EH (cell line): ENCODE measurements at regions not wholly inside any gene's neighbourhood (a gene's known extent, or its start where the extent isn't known, plus 50 kb on each side); places are given as distances from the start of the nearest gene placed in this dataset.

ENCODE experiments used
- DNase-seq: peaks from one replicate; pipeline ENCODE4 v3.0.0-alpha.2; 2015; ENCODE audit warnings: low read depth

DNA sequence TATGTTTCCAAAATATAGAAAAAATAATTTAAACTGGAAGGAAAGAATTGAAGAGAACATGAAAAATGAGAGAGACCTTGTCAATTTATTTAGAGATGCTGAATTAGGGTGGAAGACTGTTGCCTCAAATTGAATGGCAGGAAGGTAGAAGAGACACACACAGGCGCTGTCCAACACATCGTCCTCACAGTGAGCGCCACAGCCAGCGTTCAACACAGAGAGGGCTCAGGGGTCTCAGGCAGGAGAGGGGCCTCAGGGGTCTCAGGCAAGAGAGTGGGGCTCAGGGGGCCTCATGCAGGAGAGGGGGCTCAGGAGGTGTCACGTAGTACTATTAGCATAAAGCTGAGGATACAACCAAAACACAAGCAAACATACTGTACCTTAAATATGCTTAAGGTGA is 65.7 kb downstream of the TMEM18 start:
- DNase-seq, result no peak

DNA sequence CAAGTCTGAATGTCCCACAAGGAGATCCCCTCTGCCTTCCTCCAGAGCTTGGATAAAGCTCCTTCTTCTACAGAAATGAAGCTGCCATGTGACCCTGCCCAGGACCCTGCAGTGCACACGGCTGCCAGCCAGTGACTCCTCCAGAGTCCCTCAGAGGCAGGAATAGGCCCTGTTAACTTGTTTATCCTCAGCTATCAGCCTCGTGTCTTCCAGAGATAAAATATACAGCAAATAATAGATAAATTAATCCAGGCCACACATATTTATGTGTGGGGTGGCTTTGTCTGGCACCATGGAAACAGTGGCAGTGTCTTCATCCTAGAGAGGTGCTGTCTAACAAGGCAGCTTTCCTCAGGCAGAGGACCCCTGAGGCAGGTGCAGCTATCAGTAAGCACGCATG is 66.7 kb downstream of the TMEM18 start:
- no peak for DNase-seq

DNA sequence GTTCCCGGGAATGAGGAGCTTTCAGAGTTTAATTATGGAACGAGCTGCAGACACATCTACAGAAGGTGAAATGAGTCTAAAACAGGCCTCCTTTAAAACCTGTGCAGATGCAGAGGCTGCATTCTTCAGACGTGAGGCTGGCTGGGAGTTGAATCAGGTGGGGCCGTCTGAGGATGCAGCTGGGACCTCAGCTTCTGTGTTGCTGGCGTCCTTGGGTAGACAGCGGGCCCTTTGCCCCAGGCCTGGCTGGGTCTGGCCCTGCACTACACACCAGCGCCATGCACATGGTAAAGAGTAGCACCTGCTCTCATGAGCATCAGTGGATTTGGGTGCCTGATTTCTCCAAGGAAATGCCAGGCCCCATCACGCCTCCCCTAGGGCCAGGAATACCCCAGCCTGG is 67.3 kb downstream of the TMEM18 start:
- DNase-seq, result no peak

DNA sequence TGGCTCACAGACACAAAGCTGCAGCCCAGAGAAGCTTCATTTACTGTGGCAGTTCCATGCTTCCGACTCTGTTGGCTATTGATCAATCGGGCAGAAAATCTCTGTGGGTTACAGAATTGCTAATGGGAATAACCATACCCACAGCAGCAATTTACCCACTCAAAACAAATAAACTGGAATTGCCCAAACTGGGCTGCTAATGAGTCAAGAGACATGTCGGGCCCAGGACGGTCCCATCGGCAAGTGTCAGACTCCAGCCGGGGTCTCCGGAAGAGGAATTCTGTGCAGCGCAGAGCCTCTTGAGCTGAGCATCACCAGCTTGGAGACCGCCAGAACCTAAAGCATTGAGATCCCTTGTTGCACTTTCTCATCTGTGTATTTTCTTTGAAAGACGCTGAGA is 67.8 kb downstream of the TMEM18 start:
- no peak for DNase-seq

DNA sequence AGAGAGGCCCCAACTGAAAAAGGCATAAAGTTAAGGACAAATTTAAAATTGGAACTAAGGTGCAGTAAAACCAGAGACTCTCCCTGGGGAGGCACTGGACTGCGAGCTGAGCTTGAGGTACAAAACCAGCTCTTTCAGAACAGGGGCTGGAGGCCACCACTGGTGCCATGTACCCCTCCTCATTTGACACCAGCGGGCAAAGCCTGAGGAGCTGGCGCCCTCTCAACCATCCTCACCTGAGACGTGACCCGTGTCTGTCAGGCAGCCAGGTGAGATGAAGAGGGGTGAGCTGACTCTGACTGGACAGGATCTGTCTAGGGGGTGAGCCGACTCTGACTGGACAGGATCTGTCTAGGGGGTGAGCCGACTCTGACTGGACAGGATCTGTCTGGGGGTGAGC is 68.5 kb downstream of the TMEM18 start:
- DNase-seq, result no peak

DNA sequence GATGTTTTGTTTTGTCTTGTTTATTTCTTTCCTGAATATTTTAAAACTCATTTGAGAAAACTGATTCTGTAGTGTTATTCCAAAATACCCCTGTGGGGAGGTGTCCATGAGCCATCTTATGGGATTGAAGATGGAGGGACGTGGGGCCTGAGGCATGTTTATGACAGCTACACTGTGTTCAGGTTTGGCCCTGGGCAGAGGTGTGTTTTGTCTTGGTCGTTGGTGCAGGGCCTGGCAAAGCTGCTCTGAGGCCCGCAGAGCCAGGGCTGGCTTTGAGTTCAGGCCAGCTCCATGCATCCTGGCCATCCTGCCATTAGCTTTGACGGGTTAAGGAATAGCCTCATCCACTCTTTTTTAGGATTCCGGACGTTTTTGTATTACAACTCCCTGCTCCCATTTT is 68.9 kb downstream of the TMEM18 start:
- DNase-seq, result no peak

DNA sequence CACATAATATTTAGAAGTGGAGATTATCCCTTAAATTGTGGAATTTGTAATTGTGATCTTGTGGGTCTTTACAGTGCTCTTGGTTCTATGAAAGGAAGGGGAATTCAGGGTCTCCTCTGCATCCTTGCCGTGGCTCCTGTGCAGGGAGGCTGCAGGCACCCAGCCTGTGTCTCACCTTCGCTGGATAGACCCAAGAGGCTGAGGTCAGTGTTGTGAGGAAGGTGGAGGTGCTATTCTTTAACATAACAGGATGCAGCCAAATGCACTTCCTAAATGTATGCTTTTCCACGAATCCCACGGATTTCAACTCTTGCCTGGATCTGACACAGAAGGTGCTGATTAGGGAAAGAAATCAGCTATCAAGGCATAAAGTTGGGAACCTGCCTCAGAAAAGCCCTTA is 69.5 kb downstream of the TMEM18 start:
- DNase-seq, result no peak

DNA sequence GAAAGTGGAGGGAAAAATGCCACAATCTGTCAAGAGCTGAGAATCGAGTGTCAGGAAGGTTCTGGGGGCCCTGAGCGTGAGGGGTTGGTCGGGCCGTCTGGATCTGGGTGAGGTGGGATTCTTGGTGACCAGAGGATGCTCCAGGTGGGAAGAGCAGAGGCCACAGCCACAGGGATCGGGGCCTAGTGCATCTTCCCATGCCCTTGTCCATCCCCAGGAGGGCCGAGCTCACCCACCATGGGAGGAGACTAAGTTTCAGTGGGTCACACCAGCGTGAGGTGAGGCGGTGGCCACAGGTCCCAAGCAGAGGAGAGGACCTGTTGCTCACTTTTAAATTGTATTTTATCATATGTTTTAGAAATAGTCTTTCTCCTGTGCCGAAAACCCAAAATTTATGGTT is 70.0 kb downstream of the TMEM18 start:
- DNase-seq, result no peak

DNA sequence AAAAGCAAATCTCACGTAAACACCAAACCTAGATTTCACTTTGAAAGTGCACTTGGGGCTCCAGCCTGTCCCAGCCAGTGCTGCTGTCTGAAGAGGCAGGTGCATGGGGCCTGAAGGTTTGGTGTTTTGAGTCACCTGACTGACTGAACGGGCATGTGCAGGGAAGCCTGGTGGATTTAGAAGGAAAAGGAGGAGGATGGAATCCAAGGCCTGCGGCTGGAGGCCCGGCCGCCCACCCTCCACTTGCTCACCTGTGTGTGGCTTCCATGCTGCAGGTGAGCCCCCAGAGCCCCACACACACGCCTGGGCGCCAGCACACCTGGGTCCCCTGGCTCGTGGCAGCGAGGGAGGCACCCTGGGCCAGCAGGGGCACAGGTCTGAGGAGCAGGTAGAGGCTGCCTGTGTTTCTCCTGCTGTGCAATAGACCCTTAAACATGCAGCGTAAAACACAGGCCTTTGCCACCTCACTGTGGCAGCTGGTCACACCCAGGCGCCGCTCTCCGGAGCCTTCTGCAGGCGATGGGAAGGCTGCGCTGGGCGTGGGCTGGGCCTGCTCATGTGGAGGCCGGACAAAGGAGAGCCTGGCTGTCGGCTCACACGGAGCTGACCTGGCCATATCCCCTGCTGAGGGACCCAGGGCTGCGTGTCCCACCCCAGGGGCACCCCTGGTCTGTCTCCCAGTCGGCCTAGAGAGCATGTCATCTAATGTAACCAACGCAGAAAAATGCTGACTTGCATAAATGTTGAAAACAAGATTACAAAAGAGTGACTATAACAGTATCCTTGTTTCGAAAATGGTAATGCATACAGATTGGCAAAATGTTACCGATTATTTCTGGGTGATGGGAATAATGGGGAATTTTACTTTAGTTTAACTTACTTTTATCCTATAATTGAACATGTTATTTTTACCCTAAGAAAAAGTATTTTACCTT is 71.3 kb downstream of the TMEM18 start:
- DNase-seq, result no peak

DNA sequence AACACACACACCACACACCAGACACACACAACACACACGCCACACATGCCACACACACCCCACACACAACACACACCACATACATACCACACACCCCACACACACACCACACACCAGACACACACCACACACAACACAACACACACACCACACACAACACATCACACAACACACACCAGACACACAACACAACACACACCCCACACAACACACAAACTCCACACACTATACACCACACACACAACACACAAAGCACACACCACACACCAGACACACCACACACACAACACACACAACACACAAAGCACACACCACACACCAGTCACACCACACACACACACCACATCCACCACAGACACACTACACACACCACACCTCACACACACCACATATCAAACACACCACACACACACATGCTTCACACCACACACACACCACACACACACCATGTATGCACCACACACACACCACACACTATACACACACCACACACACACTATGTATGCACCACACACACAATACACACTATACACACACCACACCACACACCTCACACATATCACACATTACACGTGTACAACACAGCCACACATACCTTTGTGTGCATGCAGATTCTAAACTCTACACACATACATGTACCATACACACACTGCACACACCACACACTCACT is 72.2 kb downstream of the TMEM18 start:
- DNase-seq, result no peak

DNA sequence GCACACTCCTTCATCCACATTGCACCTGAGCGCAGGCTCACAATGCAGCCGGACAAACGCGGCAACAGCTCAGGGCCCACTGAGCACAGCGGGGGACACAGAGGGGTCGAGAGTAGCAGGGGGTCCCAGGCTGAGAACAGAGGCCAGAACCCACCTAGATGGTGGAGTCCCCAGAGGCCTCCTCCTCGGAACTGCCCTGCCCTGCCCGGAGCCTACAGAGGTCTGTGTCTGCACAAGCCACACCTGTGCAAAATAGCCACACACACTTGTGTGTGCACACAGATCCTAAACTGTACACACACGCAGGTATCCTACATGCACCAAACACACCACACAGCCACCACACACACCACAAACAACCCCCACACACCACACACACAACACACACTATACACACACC is 72.8 kb downstream of the TMEM18 start:
- no peak for DNase-seq

DNA sequence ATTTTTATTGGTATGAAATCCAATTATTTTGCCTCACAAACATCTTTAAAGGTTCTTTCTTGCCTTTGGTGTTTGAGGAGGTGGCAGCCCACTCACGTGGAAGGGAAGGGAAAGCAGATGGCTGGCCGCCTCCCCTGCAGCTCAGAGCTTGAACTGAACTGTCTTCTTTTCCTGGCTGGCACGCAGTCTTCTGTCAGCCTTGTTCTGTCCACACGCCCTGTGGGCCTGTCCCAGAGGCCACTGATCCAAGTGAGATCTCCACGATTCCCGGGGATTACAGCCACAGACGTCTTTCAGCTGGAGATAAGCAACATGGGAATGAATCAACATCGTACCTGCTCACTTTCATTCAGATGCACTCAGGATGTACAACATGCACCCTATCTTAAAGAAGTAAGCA is 73.3 kb downstream of the TMEM18 start:
- no peak for DNase-seq

DNA sequence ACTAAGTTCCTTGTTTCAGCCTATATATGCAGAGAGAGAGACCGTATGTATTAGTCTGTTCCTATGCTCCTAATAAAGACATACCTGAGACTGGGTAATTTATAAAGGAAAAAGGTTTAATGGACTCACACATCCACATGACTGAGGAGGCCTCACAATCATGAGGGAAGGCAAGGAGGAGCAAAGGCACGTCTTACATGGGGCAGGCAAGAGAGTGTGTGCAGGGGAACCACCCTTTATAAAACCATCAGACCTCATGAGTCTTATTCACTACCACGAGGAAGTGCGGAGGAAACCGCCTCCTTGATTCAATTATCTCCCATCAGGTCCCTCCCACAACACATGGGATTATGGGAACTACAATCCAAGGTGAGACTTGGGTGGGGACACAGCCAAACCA is 73.8 kb downstream of the TMEM18 start:
- DNase-seq, result no peak

DNA sequence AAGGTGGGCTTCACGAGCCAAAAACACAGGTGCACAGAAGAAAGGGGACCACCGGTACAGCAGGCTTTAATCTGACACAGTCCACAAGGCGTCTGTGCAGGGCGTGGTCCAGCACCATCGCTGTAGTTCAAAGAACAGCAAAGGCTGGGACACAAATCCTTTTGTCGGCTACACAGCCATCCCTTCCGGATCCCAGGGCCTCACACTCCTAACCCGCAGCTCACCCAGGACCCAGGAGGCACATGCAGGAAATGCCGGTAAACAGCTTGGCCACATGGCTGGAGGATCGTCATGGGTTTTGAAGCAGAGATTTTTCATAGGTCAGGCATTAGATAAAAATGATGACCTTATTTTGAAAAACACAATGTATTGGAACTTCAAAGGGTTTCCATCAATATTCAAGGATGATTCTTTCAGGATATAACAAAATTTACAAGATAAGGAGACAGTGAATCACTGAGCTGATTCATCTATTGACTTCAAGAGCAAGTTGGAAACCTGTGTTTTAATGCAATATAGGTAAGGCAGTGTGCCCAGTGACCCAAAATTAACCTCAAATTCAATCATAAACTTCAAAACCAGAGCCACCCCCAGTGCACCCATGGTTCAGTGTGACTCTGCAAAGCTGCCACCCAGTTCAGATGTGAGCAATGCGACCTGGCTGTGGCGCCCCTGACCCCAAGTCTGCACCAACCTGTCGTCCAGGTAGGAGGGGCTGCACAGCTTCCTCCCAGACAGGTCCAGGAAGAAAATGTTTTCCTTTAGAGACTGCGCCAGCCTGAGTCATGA is 74.4 kb downstream of the TMEM18 start:
- no peak for DNase-seq

DNA sequence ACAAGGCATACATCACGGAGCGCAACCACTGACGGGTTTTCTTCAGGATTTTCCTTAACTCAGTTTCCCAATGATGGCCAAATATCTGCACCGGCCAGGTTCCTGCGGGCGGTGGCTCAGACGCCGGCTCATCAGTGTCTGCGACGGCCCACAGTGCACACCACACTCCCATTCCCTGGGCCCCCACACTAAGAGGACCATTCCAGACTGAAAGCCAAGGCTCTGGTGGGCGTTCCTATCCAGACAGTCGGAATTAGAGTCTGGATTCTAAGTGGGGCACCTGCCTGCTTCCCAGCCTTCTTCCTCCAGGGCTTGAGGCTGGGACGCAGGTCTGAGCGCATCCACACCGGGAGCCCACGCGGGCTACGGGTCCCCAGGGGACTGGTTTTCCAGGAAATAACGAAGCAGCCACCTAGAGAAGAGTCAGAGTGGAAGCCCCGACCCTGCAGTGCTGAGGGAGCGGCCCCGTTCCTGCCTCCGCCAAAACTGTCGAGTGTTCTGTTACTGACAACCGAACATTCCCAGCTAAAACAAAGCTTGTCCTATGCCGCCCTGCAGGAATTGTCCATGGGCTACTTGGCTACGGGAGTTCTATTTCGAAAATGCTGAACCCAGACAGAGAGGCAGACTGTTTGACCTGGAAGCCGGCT is 75.3 kb downstream of the TMEM18 start:
- no peak for DNase-seq

DNA sequence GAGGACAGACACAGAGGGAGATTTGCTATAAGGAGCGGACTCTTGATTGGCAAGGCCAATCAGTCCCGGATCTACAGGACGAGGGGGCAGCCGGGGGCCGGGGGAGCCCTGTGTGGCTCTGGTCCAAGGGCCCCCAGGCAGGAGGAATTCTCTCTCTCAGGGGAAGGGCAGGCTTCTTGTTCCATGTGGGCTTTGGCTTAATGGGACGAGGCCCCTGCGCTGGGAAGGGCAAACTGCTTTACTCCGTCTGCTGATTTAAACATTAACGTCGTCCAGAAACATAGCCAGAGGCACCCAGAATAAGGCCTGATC is 75.9 kb downstream of the TMEM18 start:
- DNase-seq, result no peak

DNA sequence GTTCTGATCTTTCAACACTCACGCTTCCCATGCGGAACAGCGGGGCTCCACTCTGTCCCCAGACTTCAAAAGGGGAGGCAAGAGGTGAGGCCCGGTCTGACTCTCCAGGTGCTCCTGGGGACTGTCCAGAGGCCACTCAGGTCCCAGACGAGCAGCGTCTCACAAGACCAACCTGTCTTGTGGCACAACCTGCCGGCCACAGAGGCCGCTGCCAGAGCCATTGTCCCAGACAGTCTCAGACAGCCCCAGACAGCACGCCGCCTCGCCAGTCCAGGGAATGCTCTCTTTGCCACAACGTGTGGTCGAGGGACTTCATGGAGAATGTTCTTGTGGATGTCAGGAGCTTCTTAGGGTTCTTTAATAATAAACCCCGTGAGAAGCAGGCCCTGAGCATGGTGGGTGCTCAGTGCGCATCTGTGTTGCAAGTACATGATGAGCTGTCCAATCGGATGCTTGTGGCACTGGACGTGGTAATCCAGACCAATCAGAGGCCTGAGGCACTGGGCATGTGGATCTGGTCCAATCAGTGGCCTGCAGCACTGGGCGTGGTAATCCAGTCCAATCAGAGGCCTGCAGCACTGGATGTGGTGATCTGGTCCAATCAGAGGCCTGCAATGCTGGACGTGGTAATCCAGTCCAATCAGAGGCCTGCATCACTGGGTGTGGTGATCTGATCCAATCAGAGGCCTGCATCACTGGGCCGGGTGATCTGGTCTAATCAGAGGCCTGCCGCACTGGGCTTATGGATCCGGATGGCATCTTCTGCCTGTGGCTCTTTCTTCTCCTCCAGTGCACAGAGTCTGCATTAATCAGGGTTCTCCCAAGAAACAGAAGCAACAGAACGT is 76.4 kb downstream of the TMEM18 start:
- no peak for DNase-seq

DNA sequence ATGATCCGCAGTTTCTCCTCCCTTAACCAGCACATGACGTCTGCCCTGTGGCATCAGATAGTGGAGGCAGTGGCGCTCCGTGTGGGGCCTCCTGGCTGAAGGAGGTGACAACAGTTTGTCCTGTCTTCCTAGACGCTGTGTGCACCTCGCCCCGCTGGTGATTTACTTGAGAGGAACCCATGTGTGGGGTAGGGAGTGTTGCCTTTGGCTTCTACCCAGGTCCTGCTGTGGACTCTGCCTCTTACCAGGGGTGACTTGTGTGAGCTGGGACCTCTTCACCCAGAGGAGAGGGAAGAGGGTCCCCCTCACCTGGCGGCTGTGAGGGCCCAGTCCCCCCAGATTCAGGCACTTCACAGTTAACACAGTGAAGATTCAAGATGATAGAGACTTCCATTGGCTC is 77.6 kb downstream of the TMEM18 start:
- DNase-seq, result no peak

DNA sequence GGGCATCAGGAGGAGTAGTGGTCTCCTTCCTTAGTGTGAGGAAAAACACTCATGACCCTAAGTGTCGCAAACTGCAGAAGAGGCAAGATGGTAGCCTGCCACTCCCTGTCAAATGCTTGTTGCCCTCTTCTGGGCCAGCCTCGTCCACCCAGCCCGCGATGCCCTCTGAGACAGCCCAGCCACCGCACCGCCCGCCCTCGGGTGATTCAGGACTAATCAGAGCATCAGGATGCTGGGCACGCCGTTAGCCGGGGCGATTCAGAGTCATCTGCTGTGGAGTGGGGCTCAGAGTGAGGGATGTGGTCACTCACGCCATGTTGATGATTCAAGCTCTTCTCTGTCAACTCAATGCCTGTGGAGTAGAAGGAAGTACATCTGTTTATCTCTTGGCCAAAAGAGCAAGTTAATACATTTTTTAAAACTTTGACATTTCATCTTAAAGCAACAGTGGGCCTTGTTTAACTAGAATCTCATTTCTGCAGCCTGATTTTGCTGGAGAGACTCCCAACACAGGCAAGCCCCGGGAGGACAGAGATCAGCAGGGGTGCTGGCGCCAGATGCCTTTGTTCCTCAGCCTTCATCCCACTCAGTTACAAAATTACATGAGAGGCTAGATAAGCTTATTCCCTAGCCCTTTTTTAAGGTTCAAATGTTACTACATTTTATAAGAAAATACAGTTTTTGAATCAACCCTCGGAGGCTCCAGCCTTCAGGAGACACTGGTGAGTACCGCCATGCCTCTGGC is 79.0 kb downstream of the TMEM18 start:
- no peak for DNase-seq

DNA sequence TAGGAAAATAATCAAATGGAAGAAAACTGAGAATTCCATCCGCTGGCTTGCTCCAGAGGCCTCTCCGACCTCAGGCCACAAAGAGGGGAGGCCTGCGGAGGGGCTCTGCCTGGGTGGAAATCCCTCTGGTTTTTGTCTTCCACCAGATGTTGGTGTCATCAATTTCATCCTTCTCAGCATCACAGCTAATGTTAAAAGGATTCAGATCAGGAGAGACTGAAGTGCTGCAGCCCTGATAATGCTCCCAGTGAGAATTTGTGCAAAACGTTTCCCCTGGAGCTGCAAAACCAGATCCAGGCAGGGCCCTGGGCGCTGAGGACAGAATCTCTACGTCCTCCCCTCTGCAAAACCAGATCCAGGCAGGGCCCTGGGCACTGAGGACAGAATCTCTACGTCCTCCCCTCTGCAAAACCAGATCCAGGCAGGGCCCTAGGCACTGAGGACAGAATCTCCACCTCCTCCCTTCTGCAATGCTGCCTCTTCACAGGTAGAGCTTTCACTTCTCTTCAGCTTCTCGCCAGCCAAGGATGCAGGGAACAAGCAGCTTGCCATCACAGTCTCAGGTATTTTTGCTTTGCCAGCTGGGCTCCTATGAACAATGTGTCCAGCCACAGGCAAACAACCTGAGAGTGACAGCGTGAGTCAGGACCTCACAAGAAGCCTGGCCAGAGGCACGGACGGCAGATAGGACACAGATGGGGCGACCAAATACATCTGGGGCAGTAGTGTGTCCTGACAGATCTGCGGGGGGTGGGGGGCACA is 81.2 kb downstream of the TMEM18 start:
- no peak for DNase-seq
